Activated CD8-positive, alpha-beta T cell treated with anti-CD3 and anti-CD28 coated beads for 36 hours (primary cell): ENCODE measurements at regions not wholly inside any gene's neighbourhood (a gene's known extent, or its start where the extent isn't known, plus 50 kb on each side); places are given as distances from the start of the nearest gene placed in this dataset.

Experiments used
- ATAC-seq: fragments of 200-7000 bp; cut with Tn5 transposase; one replicate; pipeline ENCODE4 v1.10.0; 2021; ENCODE audit warnings: mild to moderate bottlenecking, moderate library complexity
- CTCF ChIA-PET: fragments of 350-600 bp; sonication (Branson Sonifier 250); formaldehyde crosslinking; loops from one replicate; lab custom pipeline; 2021; ENCODE audit warnings: antibody characterized with exemption; lab: Charles Lee
- POLR2A ChIA-PET: fragments of 350-600 bp; sonication (Branson Sonifier 250); formaldehyde crosslinking; loops from one replicate; lab custom pipeline; 2021; ENCODE audit warnings: antibody characterized with exemption; lab: Charles Lee
- DNase-seq: peaks from one replicate; pipeline ENCODE4 v3.0.0-alpha.2; 2020
- H3K27ac Mint-ChIP-seq: one replicate; pipeline ENCODE4 v1.8.0; 2021; ENCODE audit warnings: mild to moderate bottlenecking, mixed read lengths
- H3K27me3 Mint-ChIP-seq: one replicate; pipeline ENCODE4 v1.8.0; 2021; ENCODE audit warnings: mixed read lengths
- H3K36me3 Mint-ChIP-seq: one replicate; pipeline ENCODE4 v1.8.0; 2021; ENCODE audit warnings: low read depth, mixed read lengths
- H3K4me1 Mint-ChIP-seq: one replicate; pipeline ENCODE4 v1.8.0; 2021; ENCODE audit warnings: low read depth, mixed read lengths
- H3K4me3 Mint-ChIP-seq: one replicate; pipeline ENCODE4 v1.8.0; 2021; ENCODE audit warnings: mild to moderate bottlenecking, moderate library complexity, mixed read lengths
- H3K9me3 Mint-ChIP-seq: one replicate; pipeline ENCODE4 v1.8.0; 2021; ENCODE audit warnings: mixed read lengths
- CTCF ChIP-seq: fragments of 200-600 bp; IDR thresholded peaks from one replicate; pipeline ENCODE4 v1.8.0; 2022; ENCODE audit warnings: antibody characterized with exemption, mild to moderate bottlenecking
- intact Hi-C: fragments of 100-400 bp; cut with micrococcal nuclease; formaldehyde crosslinking; loops from one replicate; pipeline ENCODE4 v1.10.0; 2022

- Mint-ChIP-seq H3K4me1 (no peaks in the 10 kb centered on the region), H3K27me3 (peaks cover 2% of the 10 kb centered on the region), H3K27ac (no peak overlapping the region), H3K9me3 (no peaks in the 10 kb centered on the region), H3K4me3 (no peak overlapping the region), H3K36me3 (no peaks in the 10 kb centered on the region)
- ATAC-seq (no peak), DNase-seq (no peak)
- ChIA-PET POLR2A (no interaction called here), CTCF (no interaction called here)
- TF ChIP-seq CTCF = no peak
- intact Hi-C loops = no loop called here
Measured at GRCh38 chr7:91346426-91346825, 82.2 kb downstream of the FZD1 start.

DNA sequence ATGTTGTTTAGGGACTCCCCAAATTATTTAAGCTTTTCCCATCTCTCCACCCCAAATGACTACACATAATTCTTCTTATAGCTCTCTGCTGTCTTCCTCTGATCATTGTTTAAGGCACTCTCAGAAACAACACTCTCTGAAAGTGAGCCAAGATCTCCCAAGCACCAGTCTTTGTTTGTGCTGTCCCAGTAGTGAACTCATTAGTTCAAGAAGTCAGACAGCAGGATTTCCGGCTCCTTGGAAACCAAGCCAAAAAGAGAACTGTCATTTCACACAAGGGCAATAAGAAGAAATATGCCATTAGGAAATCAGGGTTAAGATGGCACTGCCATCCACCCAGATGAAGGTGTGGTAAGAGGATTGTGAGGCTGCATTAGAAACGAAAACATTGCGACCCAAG lies 83.1 kb downstream of the FZD1 start:
- ChIA-PET CTCF (no interaction called here), POLR2A (no interaction called here)
- ATAC-seq (no peak), DNase-seq (no peak)
- peaks cover 2% of the 10 kb centered on the region for H3K27me3 Mint-ChIP-seq
- no peaks in the 10 kb centered on the region for H3K4me1 Mint-ChIP-seq
- no peak overlapping the region for H3K27ac Mint-ChIP-seq
- H3K36me3 Mint-ChIP-seq = no peaks in the 10 kb centered on the region
- H3K4me3 Mint-ChIP-seq = no peak overlapping the region
- H3K9me3 Mint-ChIP-seq = no peaks in the 10 kb centered on the region
- intact Hi-C loops = no loop called here
- no peak for TF ChIP-seq CTCF

GRCh38 chr7:91348711-91349110 lies 84.5 kb downstream of the FZD1 start:
- TF ChIP-seq CTCF = no peak
- H3K9me3 Mint-ChIP-seq = no peaks in the 10 kb centered on the region
- no peaks in the 10 kb centered on the region for H3K4me1 Mint-ChIP-seq
- no peak for ATAC-seq
- DNase-seq = no peak
- intact Hi-C loops = no loop called here
- H3K4me3 Mint-ChIP-seq = no peak overlapping the region
- no peak overlapping the region for H3K27ac Mint-ChIP-seq
- CTCF ChIA-PET = no interaction called here
- peaks cover 2% of the 10 kb centered on the region for H3K27me3 Mint-ChIP-seq
- POLR2A ChIA-PET = no interaction called here
- H3K36me3 Mint-ChIP-seq = no peaks in the 10 kb centered on the region

DNA sequence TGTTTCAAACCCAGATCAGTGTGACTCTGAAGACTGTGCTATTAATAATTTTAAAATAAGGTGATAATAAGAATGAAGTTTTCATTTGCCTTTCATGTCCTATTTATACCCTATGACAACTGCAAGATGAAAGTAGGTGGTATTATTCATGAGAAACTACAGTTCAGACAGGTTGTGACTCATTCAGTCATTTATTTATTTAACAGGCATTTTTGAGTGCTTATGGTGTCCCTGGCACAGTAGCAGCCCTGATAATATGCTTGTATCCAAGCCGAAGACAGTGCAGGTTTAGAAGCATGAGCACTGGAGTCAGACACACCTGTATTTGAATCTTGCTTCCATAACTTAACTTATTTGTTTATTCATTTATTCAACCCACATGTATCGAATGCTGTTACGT lies 87.1 kb downstream of the FZD1 start:
- Mint-ChIP-seq H3K4me1 (no peaks in the 10 kb centered on the region), H3K27me3 (peaks cover 2% of the 10 kb centered on the region), H3K9me3 (no peaks in the 10 kb centered on the region), H3K27ac (no peak overlapping the region), H3K4me3 (no peak overlapping the region), H3K36me3 (no peaks in the 10 kb centered on the region)
- ChIA-PET CTCF (no interaction called here), POLR2A (no interaction called here)
- intact Hi-C loops = no loop called here
- ATAC-seq (no peak), DNase-seq (no peak)
- TF ChIP-seq CTCF = no peak

- ChIA-PET POLR2A (no interaction called here), CTCF (no interaction called here)
- Mint-ChIP-seq H3K27me3 (peaks cover 2% of the 10 kb centered on the region), H3K27ac (no peak overlapping the region), H3K4me1 (no peaks in the 10 kb centered on the region), H3K9me3 (no peaks in the 10 kb centered on the region), H3K4me3 (no peak overlapping the region), H3K36me3 (no peaks in the 10 kb centered on the region)
- DNase-seq (no peak), ATAC-seq (no peak)
- intact Hi-C loops = no loop called here
- no peak for TF ChIP-seq CTCF
Measured at GRCh38 chr7:91352091-91352490, 87.9 kb downstream of the FZD1 start.
